ENCODE measurements at regions not wholly inside any gene's neighbourhood (a gene's known extent, or its start where the extent isn't known, plus 50 kb on each side); places are given as distances from the start of the nearest gene placed in this dataset.

DNA sequence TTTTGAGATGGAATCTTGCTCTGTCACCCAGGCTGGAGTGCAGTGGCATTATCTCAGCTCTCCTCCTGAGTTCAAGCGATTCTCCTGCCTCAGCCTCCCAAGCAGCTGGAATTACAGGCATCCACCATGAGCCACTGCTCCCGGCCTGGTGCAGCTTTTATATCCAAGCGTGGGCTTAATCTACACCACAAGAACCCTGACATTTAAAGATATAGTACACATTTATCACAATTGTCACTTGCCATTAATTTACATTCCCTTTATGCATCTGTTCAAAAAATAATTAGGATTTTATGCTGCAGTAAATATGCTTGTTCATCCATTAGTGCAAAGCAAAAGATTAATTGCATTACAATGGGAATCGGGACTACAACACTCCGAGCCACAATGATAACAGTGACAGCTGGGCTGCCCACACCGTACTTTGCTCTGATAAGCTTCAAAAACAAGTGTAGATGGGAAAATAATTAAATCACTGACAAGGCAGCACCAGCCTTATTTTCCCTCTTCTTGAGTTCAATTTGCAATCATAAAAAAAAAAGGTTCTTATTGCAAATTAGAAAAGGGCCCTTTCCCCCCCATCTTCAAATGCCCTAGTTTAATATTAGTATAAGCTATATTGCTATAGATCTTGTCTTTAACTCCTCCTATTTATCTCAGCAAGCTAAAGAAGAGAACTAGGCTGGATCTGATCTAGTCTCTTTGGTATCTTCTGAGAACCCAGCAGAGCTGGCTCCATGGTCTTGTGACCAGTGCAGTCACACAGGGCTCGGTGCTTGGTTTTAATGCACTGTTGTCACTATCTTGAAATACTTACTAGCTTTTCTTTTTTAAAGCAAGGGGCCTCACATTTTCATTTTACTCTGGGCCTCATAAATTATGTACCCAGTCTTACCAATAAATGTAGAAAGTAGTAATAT is 206.2 kb upstream of the LRRC4C start:
- no peaks in the 10 kb centered on the region for H3K9me2 ChIP-seq (ENCODE audit: insufficient read depth, low read length)
- no peaks in the 10 kb centered on the region for H3K9me3 ChIP-seq (ENCODE audit: low read length)
- no peaks in the 10 kb centered on the region for H3K79me2 ChIP-seq (ENCODE audit: insufficient read depth, low read depth, low read length)
- H3K4me3 ChIP-seq (ENCODE audit: low read depth, low read length, poor library complexity, severe bottlenecking): no peak overlapping the region
- no peaks in the 10 kb centered on the region for H4K20me1 ChIP-seq (ENCODE audit: insufficient read depth, low read length)
- H3K4me1 ChIP-seq (ENCODE audit: insufficient read depth, low read length, poor library complexity, severe bottlenecking): no peaks in the 10 kb centered on the region
- TF ChIP-seq, protein P1, sequence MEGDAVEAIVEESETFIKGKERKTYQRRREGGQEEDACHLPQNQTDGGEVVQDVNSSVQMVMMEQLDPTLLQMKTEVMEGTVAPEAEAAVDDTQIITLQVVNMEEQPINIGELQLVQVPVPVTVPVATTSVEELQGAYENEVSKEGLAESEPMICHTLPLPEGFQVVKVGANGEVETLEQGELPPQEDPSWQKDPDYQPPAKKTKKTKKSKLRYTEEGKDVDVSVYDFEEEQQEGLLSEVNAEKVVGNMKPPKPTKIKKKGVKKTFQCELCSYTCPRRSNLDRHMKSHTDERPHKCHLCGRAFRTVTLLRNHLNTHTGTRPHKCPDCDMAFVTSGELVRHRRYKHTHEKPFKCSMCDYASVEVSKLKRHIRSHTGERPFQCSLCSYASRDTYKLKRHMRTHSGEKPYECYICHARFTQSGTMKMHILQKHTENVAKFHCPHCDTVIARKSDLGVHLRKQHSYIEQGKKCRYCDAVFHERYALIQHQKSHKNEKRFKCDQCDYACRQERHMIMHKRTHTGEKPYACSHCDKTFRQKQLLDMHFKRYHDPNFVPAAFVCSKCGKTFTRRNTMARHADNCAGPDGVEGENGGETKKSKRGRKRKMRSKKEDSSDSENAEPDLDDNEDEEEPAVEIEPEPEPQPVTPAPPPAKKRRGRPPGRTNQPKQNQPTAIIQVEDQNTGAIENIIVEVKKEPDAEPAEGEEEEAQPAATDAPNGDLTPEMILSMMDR (conservative IDR thresholded peaks at IDR 0.05; ENCODE audit: low read length): no peak
- no peak for TF ChIP-seq EZH2phosphoT487 (IDR thresholded peaks at IDR 0.05; ENCODE audit: borderline replicate concordance, low read depth, low read length)
- ChIA-PET CTCF (ENCODE audit: unreplicated experiment) (no interaction called here), POLR2A (interaction anchor here (0.6 to 0.7 kb wide), 2 partner anchors 102 to 641 kb away, joined by 3 read pairs; no protein-coding TSS in a partner anchor)
- no peak for DNase-seq (ENCODE audit: low spot score)
- H3K4me2 ChIP-seq (ENCODE audit: low read length): no peak overlapping the region
- intact Hi-C loops (cut with micrococcal nuclease; ENCODE audit: unreplicated experiment): no loop called here
- no peak overlapping the region for H2AFZ ChIP-seq (ENCODE audit: low read length)
- no peak overlapping the region for H3K27ac ChIP-seq (ENCODE audit: low read depth, low read length, poor library complexity, severe bottlenecking)
- H3K36me3 ChIP-seq (ENCODE audit: insufficient read depth, low read length): no peaks in the 10 kb centered on the region
- no TSS peak for BruUV-seq (replicated peaks)

DNA sequence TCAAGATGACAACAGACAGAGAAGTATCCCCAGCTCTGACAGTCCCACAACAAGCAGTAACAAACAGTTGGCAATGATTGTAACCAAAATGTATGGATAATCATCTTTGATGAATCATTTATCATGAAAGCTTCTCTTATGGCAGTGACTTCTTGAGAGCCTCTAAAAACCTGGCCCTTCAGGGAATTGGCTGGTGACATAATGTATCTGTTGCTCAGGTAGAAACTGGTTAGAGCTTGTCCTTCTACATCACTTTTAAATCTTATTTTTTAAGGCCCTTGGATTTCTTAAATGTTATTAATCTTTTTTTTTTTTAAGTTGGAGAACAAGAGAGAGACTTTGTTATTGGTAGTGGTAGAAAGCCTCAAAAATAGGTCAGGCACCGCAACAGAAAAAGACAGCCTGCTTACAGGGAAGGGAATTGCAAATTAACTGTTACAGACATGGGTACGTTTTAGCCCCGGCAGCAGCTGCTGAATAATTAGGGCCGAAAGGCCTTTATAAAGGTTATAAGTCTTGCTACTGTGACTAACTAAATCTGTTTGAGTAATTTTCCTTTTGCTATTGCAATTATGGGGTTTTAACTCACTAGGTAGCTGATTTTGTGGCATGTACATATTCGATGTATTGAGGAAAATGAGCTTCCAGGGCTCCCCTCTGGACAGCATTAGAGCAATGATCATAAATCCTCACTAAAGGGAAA is 207.7 kb upstream of the LRRC4C start:
- CTCF ChIA-PET (ENCODE audit: unreplicated experiment): no interaction called here
- Histone ChIP-seq H3K9me2 (ENCODE audit: insufficient read depth, low read length) (no peaks in the 10 kb centered on the region), H3K9me3 (ENCODE audit: low read length) (no peaks in the 10 kb centered on the region), H3K27ac (ENCODE audit: low read depth, low read length, poor library complexity, severe bottlenecking) (no peak overlapping the region), H4K20me1 (ENCODE audit: insufficient read depth, low read length) (no peaks in the 10 kb centered on the region), H3K4me2 (ENCODE audit: low read length) (no peak overlapping the region), H3K4me1 (ENCODE audit: insufficient read depth, low read length, poor library complexity, severe bottlenecking) (no peaks in the 10 kb centered on the region), H2AFZ (ENCODE audit: low read length) (no peak overlapping the region), H3K36me3 (ENCODE audit: insufficient read depth, low read length) (no peaks in the 10 kb centered on the region), H3K79me2 (ENCODE audit: insufficient read depth, low read depth, low read length) (no peaks in the 10 kb centered on the region), H3K4me3 (ENCODE audit: low read depth, low read length, poor library complexity, severe bottlenecking) (no peak overlapping the region)
- POLR2A ChIA-PET: interaction anchor here (0.5 kb wide), 1 partner anchor 194 kb away, joined by 3 read pairs; no protein-coding TSS in a partner anchor
- TF ChIP-seq EZH2phosphoT487 (IDR thresholded peaks at IDR 0.05; ENCODE audit: borderline replicate concordance, low read depth, low read length): no peak
- TF ChIP-seq, protein P1 (conservative IDR thresholded peaks at IDR 0.05; ENCODE audit: low read length): no peak
- DNase-seq (ENCODE audit: low spot score): no peak
- intact Hi-C loops (cut with micrococcal nuclease; ENCODE audit: unreplicated experiment): no loop called here
- BruUV-seq (replicated peaks): no TSS peak

Data from OCI-LY7 (cell line).